HG03460 (cell line): ENCODE measurements at regions not wholly inside any gene's neighbourhood (a gene's known extent, or its start where the extent isn't known, plus 50 kb on each side); places are given as distances from the start of the nearest gene placed in this dataset.
A peak's percentile ranks its signal among the peaks of the same experiment; 100 is the strongest.
"Not testable (repeated sequence)": the region's sequence is repeated elsewhere in the genome, so short reads cannot be mapped to it uniquely, and the experiment has no call there.

Source experiments
- ATAC-seq: cut with Tn5 transposase; IDR thresholded peaks from one replicate; pipeline ENCODE4 v1.9.1; 2021; ENCODE audit not compliant: unreplicated experiment

- ATAC-seq: no peak
Observed at GRCh38 chr7:125279961-125280360, 350.3 kb upstream of the POT1 start.

- no peak for ATAC-seq
Observed at GRCh38 chr7:125278318-125278717, 348.7 kb upstream of the POT1 start.

- ATAC-seq: not testable (repeated sequence)
Observed at GRCh38 chr7:125274742-125275141, 345.1 kb upstream of the POT1 start.

GRCh38 chr7:125264174-125264856, 334.7 kb upstream of the POT1 start:
- not testable (repeated sequence) for ATAC-seq

- ATAC-seq: not testable (repeated sequence)
Observed at GRCh38 chr7:125258876-125259417, 329.3 kb upstream of the POT1 start.

DNA sequence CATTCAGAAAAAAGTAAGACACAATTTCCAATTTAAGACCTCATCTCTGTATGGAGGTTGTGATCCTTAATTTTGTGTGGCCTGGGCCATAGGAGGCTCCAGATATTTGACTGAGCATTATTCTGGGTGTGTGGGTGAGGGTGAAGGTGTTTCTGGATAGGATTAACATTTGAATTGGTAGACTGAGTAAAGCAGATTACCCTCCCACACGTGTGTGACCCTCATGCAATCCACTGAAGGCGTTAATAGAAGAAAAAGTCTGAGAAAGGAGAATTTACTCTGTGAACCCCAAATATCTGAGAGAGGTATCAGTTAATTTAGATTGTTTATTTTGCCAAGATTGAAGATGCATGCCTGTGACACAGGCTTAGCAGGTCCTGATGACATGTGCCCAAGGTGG, 328.0 kb upstream of the POT1 start:
- ATAC-seq: no peak

DNA sequence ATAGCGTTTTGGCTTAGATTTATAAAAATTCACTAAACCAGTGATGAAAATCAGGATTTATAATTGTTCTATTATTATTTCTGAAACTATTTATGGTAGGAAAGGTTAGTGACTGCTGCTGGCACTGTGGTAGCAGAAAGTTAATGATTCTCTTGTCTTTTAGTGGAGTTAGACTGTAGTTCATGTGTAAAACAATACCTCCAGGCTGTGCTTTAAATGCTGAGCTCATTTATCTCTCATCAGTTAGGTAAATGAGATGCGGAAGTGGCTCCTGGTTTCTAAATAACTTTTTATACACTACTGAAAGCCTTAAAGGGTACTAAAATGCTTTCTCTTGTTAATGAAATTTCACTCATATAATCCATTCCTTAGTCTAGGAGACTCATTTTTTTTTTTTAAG, 326.8 kb upstream of the POT1 start:
- ATAC-seq: no peak

DNA sequence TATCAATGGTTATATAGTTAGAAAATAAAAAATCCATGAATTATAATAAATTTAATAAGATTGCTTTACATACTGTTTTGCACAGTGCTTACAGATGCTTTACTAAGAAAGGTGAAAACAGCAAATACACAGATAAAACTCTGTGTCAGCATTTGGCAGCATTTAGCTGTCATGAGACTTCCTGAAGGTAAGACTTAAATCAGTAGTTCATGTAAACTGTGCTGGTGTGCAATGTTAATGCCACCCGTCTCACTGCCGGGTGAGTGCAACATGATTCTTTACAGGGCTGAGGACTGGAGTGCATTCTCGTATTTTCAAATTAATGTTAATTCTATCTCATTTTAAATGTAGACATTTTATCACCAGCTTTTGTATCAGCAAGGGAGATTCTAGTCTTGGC, 326.2 kb upstream of the POT1 start:
- ATAC-seq: no peak

DNA sequence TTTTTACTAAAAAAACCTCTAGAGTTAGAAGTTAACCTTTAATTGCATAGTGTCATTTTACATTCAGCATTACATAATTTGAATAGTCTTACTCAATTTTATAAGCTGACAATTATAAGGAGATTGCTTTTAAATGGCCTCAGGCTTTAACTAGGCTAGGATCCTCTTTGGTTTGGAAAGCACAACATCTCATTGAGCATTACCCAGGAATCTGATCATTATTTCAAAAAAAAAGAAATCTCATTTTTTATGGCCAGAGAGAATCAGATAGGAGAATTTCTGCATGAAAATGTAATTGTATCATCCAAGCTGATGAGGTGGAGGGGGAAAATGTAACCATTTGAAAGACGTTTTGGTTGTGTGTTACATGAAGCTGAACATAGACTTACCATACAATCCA, 324.9 kb upstream of the POT1 start:
- no peak for ATAC-seq

- no peak for ATAC-seq
Observed at GRCh38 chr7:125253452-125254190, 324.0 kb upstream of the POT1 start.

DNA sequence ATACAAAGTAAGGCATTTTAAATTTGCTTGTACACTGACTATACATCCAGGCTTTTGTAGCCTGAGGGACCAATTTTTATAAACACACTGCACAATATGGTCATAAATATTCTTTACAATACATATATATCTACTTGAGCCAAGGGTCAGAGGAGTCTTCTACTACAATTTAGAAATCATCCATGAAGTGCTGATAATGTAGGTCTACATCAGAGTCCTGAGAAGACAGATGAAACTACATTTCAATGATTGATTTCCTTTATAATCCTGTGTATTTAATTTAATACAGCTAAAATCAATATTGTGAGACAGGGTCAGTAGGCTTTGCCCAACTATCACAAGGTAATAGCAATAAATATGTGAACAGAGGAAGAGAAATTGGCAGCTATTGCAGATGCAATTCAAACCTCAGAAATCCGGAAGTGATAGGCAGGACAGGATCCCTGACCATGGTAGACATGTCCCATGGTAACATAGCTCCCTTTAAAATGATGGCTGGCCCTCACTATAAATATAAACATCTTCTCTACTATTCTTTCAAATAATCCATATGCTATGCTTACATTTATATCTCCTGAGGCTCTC, 318.0 kb upstream of the POT1 start:
- no peak for ATAC-seq

GRCh38 chr7:125246706-125247105, 317.1 kb upstream of the POT1 start:
- ATAC-seq: no peak

DNA sequence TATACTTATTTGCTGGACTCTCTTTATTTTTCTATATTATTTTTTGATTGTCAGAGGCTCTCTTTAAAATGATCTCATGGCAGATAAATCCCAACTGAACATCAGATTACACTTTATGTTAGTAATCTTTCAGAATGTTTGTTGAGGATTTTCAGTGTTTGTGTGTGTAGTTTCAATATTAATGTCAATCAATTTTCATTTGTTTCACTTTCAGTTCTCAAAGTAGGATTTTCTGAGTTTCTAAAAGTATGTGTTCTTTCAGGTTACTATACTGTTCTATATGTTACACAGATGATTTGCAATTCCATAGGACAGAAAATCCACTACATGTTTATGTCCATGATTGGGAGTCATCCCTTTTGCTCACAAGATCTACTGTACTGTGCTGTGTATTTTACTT, 311.9 kb upstream of the POT1 start:
- ATAC-seq: peak; percentile 45

GRCh38 chr7:125222596-125222995, 293.0 kb upstream of the POT1 start:
- no peak for ATAC-seq

- ATAC-seq: no peak
Observed at GRCh38 chr7:125218076-125218475, 288.5 kb upstream of the POT1 start.

DNA sequence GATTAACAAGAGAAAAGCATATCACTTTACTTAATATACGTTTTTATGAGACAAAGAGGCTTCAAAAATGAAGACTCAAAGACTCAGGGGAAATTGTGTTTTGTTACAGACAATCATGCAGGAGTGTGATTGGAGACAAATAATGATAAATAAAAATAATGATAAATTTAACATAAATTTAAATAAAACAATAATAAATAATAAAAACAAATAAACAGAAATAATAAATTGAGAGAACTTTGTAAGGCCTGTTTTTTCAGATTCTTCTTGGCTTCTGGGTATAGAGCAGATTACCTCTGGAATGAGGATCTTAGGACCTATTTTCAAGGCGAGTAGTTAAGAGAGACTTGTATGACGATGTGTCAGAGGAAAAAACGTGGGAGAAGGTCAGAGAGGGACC, 271.4 kb upstream of the POT1 start:
- no peak for ATAC-seq

DNA sequence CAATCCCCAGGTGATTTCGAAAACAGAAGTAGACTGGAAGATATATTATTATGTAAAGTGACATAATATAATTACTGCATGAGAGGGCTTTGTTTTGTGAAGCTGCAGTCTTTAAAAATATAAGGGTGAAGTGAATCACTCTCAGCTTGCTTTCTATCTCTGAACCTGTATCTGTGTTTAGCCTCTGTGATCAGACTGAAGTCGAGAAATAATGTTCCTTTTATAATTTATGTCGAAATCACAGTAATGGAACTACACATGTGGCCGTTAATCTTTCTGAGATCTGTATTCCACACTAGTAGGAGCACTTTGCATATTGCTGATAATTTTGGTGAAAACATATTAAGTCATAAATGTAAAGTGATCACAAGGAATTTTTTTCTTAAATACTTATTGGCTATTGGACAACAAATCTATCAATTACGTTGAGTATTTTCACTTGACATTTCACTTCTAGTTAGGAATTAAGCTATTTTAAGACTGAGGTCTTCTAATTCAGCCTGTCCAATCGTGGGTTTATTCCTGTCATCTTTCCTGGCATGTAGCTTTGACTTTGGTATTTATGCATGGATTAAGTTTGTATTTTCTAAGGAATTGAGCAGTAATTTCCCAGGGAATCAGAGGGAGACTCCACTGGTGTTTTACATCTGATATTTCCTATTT, 268.2 kb upstream of the POT1 start:
- ATAC-seq: no peak

DNA sequence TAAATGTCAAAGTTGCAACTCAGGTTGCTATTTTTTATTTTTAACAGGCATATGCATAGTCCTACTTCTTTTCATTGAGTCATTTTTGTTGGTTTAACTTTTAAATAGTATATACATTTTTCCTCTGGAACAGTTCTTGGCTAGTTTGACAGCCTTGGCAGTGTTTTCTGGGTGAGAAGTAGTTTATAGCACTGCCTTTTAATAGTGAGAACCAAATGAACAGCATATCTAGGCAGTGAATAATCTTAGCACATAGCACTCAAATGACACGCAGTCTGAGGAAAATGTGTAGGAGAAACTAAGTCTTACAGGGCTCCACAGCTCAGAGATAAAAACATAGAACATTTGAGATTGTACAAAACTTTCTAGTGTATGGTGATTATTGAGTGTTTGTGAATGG, 265.5 kb upstream of the POT1 start:
- no peak for ATAC-seq

DNA sequence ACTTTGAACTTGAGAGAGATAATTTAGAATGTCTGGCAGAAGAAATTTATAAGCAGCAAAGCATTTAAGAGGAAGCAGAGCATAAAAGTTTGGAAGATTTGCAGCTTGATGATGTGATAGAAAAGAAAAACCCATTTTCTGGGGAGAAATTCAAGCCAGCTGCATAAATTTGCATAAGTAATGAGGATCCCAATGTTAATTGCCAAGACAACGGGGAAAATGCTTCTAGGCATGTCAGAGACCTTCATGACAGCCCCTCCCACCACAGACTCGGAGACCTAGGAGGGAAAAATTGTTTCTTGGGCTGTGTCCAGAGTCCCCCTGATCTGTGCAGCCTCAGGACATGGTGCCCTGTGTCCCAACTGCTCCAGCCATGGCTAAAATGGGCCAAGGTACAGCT, 263.6 kb upstream of the POT1 start:
- no peak for ATAC-seq

DNA sequence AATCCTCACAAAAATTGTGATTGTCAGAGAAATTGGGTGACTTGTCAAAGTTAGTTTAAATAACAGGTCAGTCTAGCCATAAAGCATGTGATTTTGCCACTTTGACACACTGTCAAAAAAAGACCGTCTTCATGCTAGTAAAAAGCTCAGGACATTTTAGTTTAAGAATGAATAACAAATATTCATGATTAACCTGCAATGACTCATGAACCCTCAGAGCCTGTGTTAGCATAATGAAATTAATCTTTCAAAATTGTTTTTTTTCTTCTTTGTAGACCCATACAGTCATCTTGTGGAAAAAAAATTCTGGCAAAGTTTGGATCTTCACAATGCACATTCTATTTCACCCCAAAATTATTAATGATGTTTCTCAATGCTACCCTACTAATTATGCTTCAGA, 255.2 kb upstream of the POT1 start:
- ATAC-seq: no peak

DNA sequence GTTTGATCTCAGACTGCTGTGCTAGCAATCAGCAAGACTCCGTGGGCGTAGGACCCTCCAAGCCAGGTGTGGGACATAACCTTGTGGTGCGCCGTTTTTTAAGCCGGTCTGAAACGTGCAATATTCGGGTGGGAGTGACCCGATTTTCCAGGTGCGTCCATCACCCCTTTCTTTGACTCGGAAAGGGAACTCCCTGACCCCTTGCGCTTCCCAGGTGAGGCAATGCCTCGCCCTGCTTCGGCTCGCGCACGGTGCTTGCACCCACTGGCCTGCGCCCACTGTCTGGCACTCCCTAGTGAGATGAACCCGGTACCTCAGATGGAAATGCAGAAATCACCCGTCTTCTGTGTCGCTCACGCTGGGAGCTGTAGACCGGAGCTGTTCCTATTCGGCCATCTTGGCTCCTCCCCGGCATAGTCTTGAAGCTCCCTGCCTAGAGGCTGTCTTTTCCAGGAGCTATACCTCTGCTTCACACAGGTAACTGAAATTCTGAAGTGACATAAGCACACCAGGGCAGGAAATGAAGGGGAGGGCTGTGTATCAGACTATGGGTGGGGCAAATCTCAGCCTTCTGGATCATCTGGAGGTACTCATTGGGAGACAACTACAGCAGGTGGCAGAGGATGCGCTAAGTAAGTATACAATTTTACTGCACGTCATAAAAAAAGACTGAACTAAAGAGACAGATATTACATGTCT, 252.1 kb upstream of the POT1 start:
- ATAC-seq: not testable (repeated sequence)
